OCI-LY1 (cell line): ENCODE measurements at regions not wholly inside any gene's neighbourhood (a gene's known extent, or its start where the extent isn't known, plus 50 kb on each side); places are given as distances from the start of the nearest gene placed in this dataset.

Experiments
- H2AFZ ChIP-seq: fragments of 200-600 bp; sonication (generic), shearing (Covaris generic); 2 replicates; pipeline ENCODE4 v1.6.0; 2014; ENCODE audit warnings: antibody characterized with exemption, mild to moderate bottlenecking, low read length
- H3F3A ChIP-seq: fragments of 200-600 bp; sonication (generic), shearing (Covaris generic); 2 replicates; pipeline ENCODE4 v1.6.0; 2014; ENCODE audit warnings: mild to moderate bottlenecking, antibody characterized with exemption, low read length, moderate library complexity; ENCODE audit not compliant: insufficient read depth
- H3K27ac ChIP-seq: fragments of 200-600 bp; sonication (generic); 2 replicates; pipeline ENCODE4 v1.5.1; 2014; ENCODE audit warnings: low read length, mixed run types, mild to moderate bottlenecking, low read depth; ENCODE audit not compliant: poor library complexity, severe bottlenecking
- H3K27me3 ChIP-seq: fragments of 200-600 bp; sonication (generic); 2 replicates; pipeline ENCODE4 v1.6.0; 2014; ENCODE audit warnings: antibody characterized with exemption, mild to moderate bottlenecking, low read length, moderate library complexity; ENCODE audit not compliant: insufficient read depth
- H3K36me3 ChIP-seq: fragments of 200-600 bp; sonication (generic); 2 replicates; pipeline ENCODE4 v1.6.1; 2014; ENCODE audit warnings: mild to moderate bottlenecking, antibody characterized with exemption, low read length, moderate library complexity, mixed read lengths; ENCODE audit not compliant: insufficient read depth
- H3K4me1 ChIP-seq: fragments of 200-600 bp; sonication (generic); 2 replicates; pipeline ENCODE4 v1.5.1; 2014; ENCODE audit warnings: mild to moderate bottlenecking, low read length, moderate library complexity; ENCODE audit not compliant: insufficient read depth, severe bottlenecking
- H3K4me2 ChIP-seq: fragments of 200-600 bp; sonication (generic), shearing (Covaris generic); 2 replicates; pipeline ENCODE4 v1.6.1; 2014; ENCODE audit warnings: low read length
- H3K4me3 ChIP-seq: fragments of 200-600 bp; sonication (generic); 2 replicates; pipeline ENCODE4 v1.5.1; 2014; ENCODE audit warnings: low read length, low read depth, mild to moderate bottlenecking, mixed read lengths; ENCODE audit not compliant: poor library complexity, severe bottlenecking
- H3K79me2 ChIP-seq: fragments of 200-600 bp; shearing (Covaris generic); 2 replicates; pipeline ENCODE4 v1.6.1; 2016; ENCODE audit warnings: mixed run types, low read length, mixed read lengths; ENCODE audit not compliant: insufficient read depth
- H3K9ac ChIP-seq: fragments of 200-600 bp; sonication (generic), shearing (Covaris generic); 2 replicates; pipeline ENCODE4 v1.6.1; 2014; ENCODE audit warnings: mild to moderate bottlenecking, low read length, mixed read lengths
- H3K9me2 ChIP-seq: fragments of 200-600 bp; sonication (generic), shearing (Covaris generic); 2 replicates; pipeline ENCODE4 v1.6.1; 2014; ENCODE audit warnings: low read depth, mild to moderate bottlenecking, low read length, mixed read lengths
- H3K9me3 ChIP-seq: fragments of 200-600 bp; shearing (Covaris generic); 2 replicates; pipeline ENCODE4 v1.6.1; 2014; ENCODE audit warnings: low read length, mixed read lengths
- H4K20me1 ChIP-seq: fragments of 200-600 bp; sonication (generic), shearing (Covaris generic); 2 replicates; pipeline ENCODE4 v1.6.0; 2016; ENCODE audit warnings: mild to moderate bottlenecking, low read length; ENCODE audit not compliant: insufficient read depth
- EZH2 ChIP-seq: fragments of 200-600 bp; sonication (generic), shearing (Covaris generic); IDR thresholded peaks from 2 replicates; pipeline ENCODE4 v1.8.0; 2017; ENCODE audit warnings: borderline replicate concordance, mixed run types, mild to moderate bottlenecking, antibody characterized with exemption, low read length, moderate library complexity, mixed read lengths
- TF ChIP-seq, protein P1 (sequence below): fragments of 200-600 bp; sonication (generic), shearing (Covaris generic); IDR thresholded peaks from 2 replicates; pipeline ENCODE4 v1.5.1; 2017; ENCODE audit warnings: mild to moderate bottlenecking, antibody characterized with exemption, low read length, moderate library complexity, mixed read lengths

DNA sequence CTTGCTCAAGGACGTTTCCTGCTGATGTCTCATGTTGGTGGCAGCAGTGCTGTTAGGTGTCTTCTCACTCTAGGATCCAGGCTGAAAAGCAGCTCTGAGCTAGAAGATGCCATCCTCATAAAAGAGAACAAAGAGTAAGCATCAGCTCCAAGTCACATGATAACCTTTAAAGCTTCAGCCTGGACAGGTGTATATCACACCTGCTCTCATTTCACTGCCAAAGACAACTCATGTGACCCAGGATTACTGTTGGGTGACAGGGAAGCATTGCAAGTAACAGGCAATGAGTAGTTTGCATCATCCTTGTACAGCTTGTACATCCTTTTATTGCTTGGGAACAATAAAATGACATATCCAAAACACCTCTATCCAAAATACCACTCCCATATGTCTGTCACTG, 423.4 kb upstream of the DPP6 start:
- Histone ChIP-seq H3K4me2 (no peak overlapping the region), H3K27ac (no peak overlapping the region), H3F3A (no peaks in the 10 kb centered on the region), H3K9me2 (no peaks in the 10 kb centered on the region), H4K20me1 (no peaks in the 10 kb centered on the region), H2AFZ (no peak overlapping the region), H3K9me3 (no peaks in the 10 kb centered on the region), H3K4me1 (no peaks in the 10 kb centered on the region), H3K27me3 (no peaks in the 10 kb centered on the region), H3K36me3 (no peaks in the 10 kb centered on the region), H3K79me2 (no peaks in the 10 kb centered on the region), H3K4me3 (no peak overlapping the region), H3K9ac (no peak overlapping the region)
- TF ChIP-seq, protein P1, sequence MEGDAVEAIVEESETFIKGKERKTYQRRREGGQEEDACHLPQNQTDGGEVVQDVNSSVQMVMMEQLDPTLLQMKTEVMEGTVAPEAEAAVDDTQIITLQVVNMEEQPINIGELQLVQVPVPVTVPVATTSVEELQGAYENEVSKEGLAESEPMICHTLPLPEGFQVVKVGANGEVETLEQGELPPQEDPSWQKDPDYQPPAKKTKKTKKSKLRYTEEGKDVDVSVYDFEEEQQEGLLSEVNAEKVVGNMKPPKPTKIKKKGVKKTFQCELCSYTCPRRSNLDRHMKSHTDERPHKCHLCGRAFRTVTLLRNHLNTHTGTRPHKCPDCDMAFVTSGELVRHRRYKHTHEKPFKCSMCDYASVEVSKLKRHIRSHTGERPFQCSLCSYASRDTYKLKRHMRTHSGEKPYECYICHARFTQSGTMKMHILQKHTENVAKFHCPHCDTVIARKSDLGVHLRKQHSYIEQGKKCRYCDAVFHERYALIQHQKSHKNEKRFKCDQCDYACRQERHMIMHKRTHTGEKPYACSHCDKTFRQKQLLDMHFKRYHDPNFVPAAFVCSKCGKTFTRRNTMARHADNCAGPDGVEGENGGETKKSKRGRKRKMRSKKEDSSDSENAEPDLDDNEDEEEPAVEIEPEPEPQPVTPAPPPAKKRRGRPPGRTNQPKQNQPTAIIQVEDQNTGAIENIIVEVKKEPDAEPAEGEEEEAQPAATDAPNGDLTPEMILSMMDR, result no peak
- no peak for TF ChIP-seq EZH2

DNA sequence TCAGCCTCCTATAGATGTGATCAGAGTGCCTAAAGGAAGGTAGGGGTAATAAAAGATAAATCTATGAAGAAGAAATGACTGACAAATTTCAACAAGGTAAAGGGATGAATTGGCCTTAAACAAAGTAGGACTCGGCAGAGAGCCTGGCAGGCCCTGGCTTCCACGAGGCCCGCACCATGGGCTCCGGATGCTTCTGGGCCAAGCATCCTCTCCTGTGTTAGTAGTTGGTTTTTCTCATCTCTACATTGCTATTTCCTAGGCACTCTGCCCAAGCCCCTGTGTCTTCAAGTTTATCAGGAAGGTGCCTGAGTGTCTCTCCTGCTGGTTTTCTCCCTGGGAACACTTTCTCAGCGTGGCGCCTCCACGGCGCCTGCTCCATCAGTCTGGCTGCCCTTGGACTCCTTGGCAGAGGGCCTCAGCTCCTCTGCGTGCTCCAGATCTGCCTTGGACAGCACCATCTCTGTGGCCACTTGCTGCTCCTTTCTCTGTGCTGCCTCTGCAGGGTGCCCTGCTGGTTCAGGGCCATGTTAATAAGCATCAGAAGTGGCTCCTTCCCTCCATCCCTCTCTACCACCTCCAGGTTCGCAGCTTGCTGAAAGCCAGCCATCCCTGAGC, 413.3 kb upstream of the DPP6 start:
- no peak overlapping the region for H3K4me2 ChIP-seq
- no peaks in the 10 kb centered on the region for H3K36me3 ChIP-seq
- no peak overlapping the region for H3K27ac ChIP-seq
- no peaks in the 10 kb centered on the region for H3K9me2 ChIP-seq
- no peak overlapping the region for H3K9ac ChIP-seq
- H3K27me3 ChIP-seq, result no peaks in the 10 kb centered on the region
- no peak overlapping the region for H2AFZ ChIP-seq
- no peaks in the 10 kb centered on the region for H3K79me2 ChIP-seq
- TF ChIP-seq, protein P1, result no peak
- TF ChIP-seq EZH2, result no peak
- H3K4me1 ChIP-seq, result no peaks in the 10 kb centered on the region
- H3K4me3 ChIP-seq, result no peak overlapping the region
- H4K20me1 ChIP-seq, result no peaks in the 10 kb centered on the region
- no peaks in the 10 kb centered on the region for H3F3A ChIP-seq
- no peaks in the 10 kb centered on the region for H3K9me3 ChIP-seq

DNA sequence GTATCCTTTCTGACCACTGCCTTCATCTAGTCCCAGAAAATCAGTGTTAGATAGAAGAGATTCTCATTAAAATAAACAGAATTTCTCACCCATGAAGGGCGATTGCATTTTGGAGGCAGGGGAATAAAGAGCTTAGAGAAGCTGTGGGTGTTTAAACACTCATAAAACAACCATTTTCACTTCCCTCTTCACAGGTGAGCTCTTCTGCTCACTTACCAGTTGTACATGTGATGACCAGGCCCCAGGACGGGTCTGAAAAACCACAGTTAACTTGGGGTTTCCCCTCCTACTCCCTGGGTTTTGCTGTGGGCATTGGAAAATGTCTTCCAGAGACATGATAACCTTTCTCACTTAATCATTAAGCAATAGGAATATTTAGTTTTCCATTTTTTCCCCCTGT, 411.6 kb upstream of the DPP6 start:
- Histone ChIP-seq H3K36me3 (no peaks in the 10 kb centered on the region), H3K4me1 (no peaks in the 10 kb centered on the region), H3K27me3 (no peaks in the 10 kb centered on the region), H3K9me3 (no peaks in the 10 kb centered on the region), H4K20me1 (no peaks in the 10 kb centered on the region), H3K9me2 (no peaks in the 10 kb centered on the region), H3K4me2 (no peak overlapping the region), H3K27ac (no peak overlapping the region), H3K79me2 (no peaks in the 10 kb centered on the region), H3K4me3 (no peak overlapping the region), H2AFZ (no peak overlapping the region), H3K9ac (no peak overlapping the region), H3F3A (no peaks in the 10 kb centered on the region)
- TF ChIP-seq EZH2, result no peak
- TF ChIP-seq, protein P1, result no peak
